ENCODE measurements at regions not wholly inside any gene's neighbourhood (a gene's known extent, or its start where the extent isn't known, plus 50 kb on each side); places are given as distances from the start of the nearest gene placed in this dataset.

DNA sequence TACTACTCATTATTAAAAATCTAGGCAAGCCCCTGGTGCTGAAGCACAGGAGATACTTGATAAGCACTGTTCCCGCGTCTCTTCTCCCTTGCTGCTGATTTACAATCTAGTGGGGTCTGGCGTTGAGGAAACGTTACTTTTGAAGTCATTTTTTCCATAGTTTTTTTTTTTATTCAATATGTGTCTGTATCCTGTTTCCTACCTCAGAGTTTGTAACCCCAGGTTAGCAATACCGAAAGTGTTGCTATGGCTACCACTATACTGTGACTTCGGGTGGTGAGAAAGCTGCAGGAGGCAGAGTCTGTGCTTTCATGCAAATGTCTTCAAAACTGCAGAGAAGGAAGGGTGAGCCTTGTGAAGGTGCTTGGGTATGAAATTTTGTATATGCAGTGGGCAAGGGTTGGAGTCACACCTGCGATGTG is 458.8 kb upstream of the GHITM start:
- Histone ChIP-seq H3K9me3 (no peaks in the 10 kb centered on the region), H3K4me1 (no peaks in the 10 kb centered on the region), H3K36me3 (no peaks in the 10 kb centered on the region), H3K27me3 (no peaks in the 10 kb centered on the region), H3K27ac (no peak overlapping the region), H3K4me3 (no peak overlapping the region)
- intact Hi-C loops (cut with DNase I), result no loop called here
- TF ChIP-seq, protein P1, sequence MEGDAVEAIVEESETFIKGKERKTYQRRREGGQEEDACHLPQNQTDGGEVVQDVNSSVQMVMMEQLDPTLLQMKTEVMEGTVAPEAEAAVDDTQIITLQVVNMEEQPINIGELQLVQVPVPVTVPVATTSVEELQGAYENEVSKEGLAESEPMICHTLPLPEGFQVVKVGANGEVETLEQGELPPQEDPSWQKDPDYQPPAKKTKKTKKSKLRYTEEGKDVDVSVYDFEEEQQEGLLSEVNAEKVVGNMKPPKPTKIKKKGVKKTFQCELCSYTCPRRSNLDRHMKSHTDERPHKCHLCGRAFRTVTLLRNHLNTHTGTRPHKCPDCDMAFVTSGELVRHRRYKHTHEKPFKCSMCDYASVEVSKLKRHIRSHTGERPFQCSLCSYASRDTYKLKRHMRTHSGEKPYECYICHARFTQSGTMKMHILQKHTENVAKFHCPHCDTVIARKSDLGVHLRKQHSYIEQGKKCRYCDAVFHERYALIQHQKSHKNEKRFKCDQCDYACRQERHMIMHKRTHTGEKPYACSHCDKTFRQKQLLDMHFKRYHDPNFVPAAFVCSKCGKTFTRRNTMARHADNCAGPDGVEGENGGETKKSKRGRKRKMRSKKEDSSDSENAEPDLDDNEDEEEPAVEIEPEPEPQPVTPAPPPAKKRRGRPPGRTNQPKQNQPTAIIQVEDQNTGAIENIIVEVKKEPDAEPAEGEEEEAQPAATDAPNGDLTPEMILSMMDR (IDR thresholded peaks at IDR 0.05), result no peak
- DNase-seq (ENCODE audit: low spot score in 2 of 2), result no peak

DNA sequence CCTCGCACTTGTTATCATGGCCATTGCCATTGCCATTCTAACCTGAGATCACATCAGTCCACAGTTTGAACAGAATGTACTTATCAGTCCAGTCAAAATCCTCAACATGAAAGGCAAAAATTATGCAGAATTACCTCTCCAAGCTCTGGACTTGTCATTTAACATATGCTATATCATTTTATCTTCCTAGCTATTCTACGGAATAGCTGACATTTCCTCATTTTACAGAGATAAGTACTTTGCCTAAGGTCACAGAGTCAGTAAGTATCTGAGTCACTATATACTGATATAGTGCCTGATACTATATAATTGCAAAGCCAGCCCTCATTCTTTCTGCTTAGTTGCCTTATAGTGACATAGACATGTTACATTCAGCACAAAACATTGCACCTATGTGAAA is 456.9 kb upstream of the GHITM start:
- H3K4me3 ChIP-seq, result no peak overlapping the region
- no peaks in the 10 kb centered on the region for H3K4me1 ChIP-seq
- intact Hi-C loops (cut with DNase I), result no loop called here
- H3K27me3 ChIP-seq, result no peaks in the 10 kb centered on the region
- no peak for DNase-seq (ENCODE audit: low spot score in 2 of 2)
- no peaks in the 10 kb centered on the region for H3K36me3 ChIP-seq
- H3K27ac ChIP-seq, result no peak overlapping the region
- TF ChIP-seq, protein P1 (IDR thresholded peaks at IDR 0.05), result no peak
- no peaks in the 10 kb centered on the region for H3K9me3 ChIP-seq

DNA sequence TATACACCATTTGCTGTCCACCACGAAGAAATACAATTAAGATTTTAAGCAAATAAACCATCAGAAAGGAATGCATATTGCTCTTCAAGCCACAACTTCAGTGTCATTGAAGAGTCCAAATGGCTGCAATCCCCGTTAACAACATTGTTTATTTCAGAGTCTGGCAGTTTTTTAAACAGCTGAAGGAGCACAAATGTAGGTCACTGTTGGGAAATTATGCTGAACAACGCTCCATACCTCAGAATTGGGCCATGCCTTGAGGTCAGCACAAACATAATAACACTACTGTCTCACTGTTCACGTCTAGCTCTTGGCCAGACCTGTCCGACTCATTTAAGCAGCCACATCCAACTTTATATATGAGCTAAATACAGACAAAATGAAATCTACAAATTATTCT is 453.9 kb upstream of the GHITM start:
- Histone ChIP-seq H3K9me3 (no peaks in the 10 kb centered on the region), H3K4me3 (no peak overlapping the region), H3K36me3 (no peaks in the 10 kb centered on the region), H3K27me3 (no peaks in the 10 kb centered on the region), H3K4me1 (no peaks in the 10 kb centered on the region), H3K27ac (no peak overlapping the region)
- TF ChIP-seq, protein P1 (IDR thresholded peaks at IDR 0.05), result no peak
- intact Hi-C loops (cut with DNase I), result no loop called here
- no peak for DNase-seq (ENCODE audit: low spot score in 2 of 2)

DNA sequence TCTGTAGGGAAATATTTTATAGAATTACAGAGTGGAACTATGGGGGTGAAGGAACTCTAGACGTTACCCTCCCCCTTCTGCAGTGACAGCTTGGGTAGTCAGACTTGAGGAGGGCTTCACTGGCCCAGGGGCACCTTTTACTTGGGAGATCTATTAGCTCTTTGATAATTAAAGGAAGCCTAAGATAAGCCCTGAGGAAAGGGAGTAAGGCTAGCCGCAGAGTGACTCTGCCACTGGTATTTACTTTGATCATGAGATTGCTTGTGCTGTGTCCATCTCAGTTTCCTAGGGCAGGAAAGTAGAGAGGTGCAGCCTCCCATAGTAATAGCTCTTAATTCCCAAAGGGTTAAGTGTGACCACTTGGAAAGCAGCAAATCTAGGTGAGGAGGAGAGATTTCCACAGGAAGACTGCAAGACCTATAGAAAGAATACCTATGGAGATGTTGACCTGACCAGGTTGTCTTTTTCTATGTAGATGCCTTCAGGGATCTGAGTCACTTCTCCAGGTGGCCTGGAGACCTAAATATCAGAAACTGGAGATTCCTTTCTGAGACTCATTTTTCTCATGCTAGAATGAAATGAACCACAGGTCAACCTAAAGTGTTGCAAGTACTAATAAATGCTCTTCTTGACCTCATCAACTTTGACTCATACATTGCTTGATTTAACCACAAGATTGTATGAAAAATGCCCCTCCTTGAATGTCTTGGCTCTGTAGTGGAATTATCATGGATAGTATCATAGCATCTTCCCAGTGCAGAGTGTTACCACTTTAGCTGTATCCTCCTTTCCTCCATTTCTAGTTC is 447.3 kb upstream of the GHITM start:
- DNase-seq (ENCODE audit: low spot score in 2 of 2), result no peak
- TF ChIP-seq, protein P1 (IDR thresholded peaks at IDR 0.05), result no peak
- Histone ChIP-seq H3K27me3 (no peaks in the 10 kb centered on the region), H3K4me1 (no peaks in the 10 kb centered on the region), H3K27ac (no peak overlapping the region), H3K36me3 (no peaks in the 10 kb centered on the region), H3K4me3 (no peak overlapping the region), H3K9me3 (no peaks in the 10 kb centered on the region)
- intact Hi-C loops (cut with DNase I), result no loop called here

DNA sequence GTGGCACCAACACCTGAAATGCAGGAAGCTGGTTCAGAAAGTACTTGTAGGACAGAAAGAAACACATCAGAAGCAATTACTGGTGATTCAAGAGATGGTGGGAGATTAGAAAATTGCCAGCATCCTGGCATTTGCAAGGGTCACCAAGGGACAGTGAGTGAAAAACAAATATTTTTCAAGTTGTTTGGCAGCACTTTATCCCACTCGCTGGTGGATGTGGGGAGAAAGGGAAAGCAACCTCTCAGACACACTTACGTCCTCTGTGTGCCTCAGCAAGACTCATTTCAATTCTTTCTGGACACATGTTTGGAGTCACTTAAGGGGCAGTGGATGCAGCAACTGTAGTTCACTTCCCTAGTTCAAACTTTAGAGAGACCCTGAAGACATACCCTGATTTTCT is 440.4 kb upstream of the GHITM start:
- no peaks in the 10 kb centered on the region for H3K27me3 ChIP-seq
- H3K4me3 ChIP-seq, result no peak overlapping the region
- H3K36me3 ChIP-seq, result no peaks in the 10 kb centered on the region
- H3K4me1 ChIP-seq, result no peaks in the 10 kb centered on the region
- no peak overlapping the region for H3K27ac ChIP-seq
- DNase-seq (ENCODE audit: low spot score in 2 of 2), result no peak
- no peaks in the 10 kb centered on the region for H3K9me3 ChIP-seq
- TF ChIP-seq, protein P1 (IDR thresholded peaks at IDR 0.05), result no peak
- intact Hi-C loops (cut with DNase I), result no loop called here

Measured in ascending aorta (tissue), 2 donors.